AG09309 (cell line): ENCODE measurements at regions not wholly inside any gene's neighbourhood (a gene's known extent, or its start where the extent isn't known, plus 50 kb on each side); places are given as distances from the start of the nearest gene placed in this dataset.

Experiments
- DNase-seq: peaks from one replicate; pipeline ENCODE4 v3.0.0-alpha.2; 2010; ENCODE audit warnings: low read depth
- H3K4me3 ChIP-seq: 2 replicates; pipeline ENCODE4 v1.5.1; 2011; ENCODE audit warnings: mild to moderate bottlenecking, low read depth, low read length, moderate library complexity; ENCODE audit not compliant: control insufficient read depth
- CTCF ChIP-seq: IDR thresholded peaks from 2 replicates; pipeline ENCODE4 v1.5.1; 2011; ENCODE audit warnings: mild to moderate bottlenecking, low read depth, low read length, inconsistent platforms; ENCODE audit not compliant: insufficient read depth, control insufficient read depth; ENCODE audit errors: missing control alignments

- no peak overlapping the region for H3K4me3 ChIP-seq
- no peak for TF ChIP-seq CTCF
- DNase-seq, result no peak
Measured at GRCh38 chr13:83935566-83935965, 53.3 kb upstream of the SLITRK1 start.
